ENCODE measurements at regions not wholly inside any gene's neighbourhood (a gene's known extent, or its start where the extent isn't known, plus 50 kb on each side); places are given as distances from the start of the nearest gene placed in this dataset.

DNA sequence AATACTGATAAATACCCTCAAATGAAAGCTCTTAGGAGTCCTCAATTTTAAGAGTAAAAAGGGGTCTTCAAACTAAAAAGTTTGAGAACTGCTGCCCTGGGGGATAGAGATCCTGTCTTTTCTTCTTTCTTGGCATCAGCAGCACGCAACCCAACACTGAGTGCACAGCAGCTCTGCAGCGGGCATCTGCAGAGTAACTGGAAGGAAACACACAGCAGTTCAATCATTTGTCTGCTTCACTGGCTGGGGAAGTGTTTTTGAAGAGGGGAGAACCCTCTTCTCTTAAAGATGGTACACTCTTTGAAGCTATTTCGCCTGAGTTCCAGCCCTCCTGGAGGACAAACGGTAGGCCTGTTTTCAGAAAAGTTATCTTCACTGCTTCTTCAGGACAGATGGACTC lies 193.6 kb downstream of the FGFR2 start:
- FAIRE-seq, result no peak

DNA sequence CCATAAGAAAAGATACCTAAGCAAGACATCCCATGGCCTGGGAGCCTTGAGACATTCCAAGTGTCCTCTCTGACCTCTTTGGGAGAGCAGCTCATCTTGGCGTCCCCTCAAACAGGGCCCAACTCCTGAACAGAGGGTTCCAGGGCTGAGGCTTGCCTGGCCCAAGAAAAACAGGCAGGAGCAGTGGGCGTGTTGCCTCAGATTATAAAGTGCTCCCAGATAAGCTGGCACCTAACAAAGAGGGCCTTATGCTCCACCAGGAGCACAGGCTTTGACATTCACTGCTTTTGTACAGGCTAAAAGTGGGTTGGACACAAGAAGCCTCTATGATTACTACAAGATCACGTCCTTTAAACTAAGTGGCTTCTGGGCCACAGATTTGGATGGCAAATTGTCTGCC lies 193.1 kb downstream of the FGFR2 start:
- no peak for FAIRE-seq

DNA sequence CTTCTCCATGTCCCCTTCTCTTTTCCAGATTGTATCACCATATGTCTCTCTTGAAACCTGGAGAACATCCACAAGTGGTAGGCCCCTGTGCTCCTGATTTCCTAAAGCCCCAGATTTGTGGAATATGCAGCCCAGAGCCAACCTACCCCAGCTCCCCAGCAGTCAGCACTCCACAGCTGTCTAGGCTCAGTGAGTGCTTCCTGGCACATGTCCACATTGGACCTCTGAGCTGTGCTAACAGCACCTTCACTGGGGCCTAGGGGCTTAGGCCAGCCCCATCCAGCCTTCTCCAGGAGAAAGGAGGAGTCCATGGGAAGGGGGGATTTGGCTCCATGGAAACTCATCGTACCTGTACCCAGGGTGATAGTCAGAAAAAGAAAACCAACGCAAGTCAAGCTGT lies 192.7 kb downstream of the FGFR2 start:
- FAIRE-seq, result no peak

GRCh38 chr10:121405953-121406352 lies 192.3 kb downstream of the FGFR2 start:
- no peak for FAIRE-seq

DNA sequence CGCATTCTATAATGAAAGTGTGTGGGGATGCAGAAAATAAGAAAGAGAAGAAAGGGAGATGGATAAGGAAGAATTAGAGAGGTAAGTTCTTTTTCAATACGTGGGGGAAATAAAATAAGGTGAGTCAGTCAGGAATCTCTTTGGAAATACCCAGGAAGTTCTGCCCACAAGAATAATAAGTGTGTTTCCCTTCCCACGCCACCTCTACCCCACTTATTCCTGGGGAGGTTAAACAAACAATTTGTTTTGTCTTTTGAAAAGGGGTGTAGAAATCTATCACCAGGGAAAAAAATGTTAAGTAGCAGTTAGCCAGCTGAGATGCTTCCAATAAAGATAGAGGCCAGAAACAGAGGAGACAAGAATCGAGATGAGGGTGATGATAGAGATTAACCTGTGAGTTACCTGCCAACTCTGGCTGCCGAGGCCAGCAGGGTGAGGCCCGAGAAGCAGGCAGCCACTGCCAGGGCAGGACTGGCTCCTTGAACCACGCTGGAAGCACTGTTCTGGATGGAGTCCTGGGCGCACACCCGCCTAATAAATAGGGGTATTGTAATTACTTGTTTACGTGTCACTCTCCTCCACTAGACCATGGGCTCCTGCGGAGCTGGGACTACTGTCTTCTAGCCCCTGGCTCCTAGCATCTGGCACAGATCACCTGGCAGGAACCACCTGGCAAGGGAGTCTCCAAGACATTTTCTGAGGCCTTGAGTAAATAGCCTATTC lies 191.3 kb downstream of the FGFR2 start:
- no peak for FAIRE-seq

- no peak for FAIRE-seq
Measured at GRCh38 chr10:121409466-121410104, 188.7 kb downstream of the FGFR2 start.

- no peak for FAIRE-seq
Measured at GRCh38 chr10:121411004-121411403, 187.2 kb downstream of the FGFR2 start.

GRCh38 chr10:121413951-121414350 lies 184.3 kb downstream of the FGFR2 start:
- no peak for FAIRE-seq

GRCh38 chr10:121414366-121415062 lies 183.7 kb downstream of the FGFR2 start:
- no peak for FAIRE-seq

GRCh38 chr10:121415063-121415399 lies 183.2 kb downstream of the FGFR2 start:
- FAIRE-seq, result no peak

- FAIRE-seq, result no peak
Measured at GRCh38 chr10:121416071-121416470, 182.2 kb downstream of the FGFR2 start.

DNA sequence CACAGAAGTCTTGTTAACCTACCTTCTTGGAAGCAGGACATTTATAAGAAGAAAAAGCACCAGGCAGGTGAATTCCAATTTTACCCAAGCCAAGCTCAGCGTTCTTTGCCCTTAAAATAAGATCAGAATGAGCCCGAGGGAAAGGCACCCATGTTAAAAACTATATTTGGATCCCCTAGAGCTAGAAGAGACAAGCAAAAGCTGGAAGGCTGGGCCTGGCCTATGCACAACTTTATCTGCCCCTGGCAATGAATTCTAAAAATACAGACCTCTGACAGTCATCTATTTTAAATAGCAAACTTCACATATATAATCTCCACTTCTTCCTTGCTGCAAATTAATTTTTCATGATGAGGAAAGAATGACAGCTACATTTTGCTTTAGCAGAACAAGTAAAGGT lies 180.9 kb downstream of the FGFR2 start:
- FAIRE-seq, result no peak

DNA sequence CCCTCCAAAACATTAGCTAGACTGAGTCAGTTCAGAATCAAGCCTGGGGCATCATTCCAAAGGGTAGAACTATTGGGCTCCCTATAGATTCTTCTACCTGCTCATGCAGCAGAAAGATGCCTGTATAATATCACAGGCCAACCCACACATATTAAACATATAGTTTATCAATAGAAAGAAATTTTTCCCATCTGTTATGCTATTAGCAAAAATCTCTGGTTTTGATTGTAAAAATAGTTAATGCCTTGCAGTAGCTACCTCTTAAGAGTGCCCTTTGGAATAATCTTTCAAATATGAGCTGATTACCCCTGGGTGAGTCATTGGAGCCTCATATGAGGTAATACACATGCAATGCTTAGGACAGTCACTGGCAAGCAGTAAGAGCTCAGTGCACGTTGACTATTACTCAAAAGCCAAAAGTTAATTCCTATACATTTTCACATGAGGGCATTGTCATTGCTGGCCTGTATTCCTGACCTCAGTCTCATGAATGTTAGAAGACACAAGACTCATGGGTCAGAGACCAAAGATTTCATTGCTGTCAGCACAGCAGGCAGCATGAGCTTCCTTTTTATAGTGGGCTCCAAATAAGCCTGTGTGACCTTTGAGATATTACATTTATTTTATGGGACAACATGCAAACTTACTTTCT lies 180.0 kb downstream of the FGFR2 start:
- FAIRE-seq, result no peak

DNA sequence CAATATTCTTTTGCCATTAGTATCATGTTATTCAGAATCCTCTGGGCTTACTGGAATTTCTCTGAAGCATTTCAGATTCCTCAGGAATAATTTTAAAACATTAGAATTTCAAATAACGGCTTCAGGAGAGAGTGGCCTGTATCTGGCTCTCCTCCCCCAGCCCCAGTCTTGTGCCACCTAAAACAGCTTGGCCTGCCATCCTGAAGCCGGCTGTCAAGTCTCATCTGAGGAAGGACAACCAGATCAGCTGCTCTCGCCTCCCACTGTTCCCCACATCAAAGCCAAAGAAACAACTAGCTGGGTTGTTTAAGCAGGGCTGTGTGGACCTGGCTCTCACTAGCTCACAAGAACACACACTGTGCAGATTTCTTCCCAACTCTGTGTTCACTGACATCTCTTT lies 178.2 kb downstream of the FGFR2 start:
- no peak for FAIRE-seq

DNA sequence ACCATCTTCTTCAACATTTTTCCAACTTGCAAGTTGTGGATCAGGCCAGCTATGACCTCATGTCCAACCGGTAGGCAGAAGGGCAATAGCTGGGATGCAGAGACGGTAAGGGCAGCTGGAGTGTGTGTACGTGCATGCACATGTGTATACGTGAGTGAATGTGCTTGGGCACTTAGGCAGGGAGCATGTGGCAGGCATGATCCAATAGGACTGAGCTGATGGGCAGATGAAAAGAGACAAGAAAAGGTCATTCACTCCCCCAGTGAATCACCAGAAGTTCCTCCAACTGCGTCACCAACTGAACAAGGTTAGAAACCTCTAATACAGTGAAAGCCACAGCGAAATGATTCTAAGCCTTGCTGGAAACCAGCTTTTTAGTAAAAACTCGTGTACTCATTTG lies 176.1 kb downstream of the FGFR2 start:
- no peak for FAIRE-seq

DNA sequence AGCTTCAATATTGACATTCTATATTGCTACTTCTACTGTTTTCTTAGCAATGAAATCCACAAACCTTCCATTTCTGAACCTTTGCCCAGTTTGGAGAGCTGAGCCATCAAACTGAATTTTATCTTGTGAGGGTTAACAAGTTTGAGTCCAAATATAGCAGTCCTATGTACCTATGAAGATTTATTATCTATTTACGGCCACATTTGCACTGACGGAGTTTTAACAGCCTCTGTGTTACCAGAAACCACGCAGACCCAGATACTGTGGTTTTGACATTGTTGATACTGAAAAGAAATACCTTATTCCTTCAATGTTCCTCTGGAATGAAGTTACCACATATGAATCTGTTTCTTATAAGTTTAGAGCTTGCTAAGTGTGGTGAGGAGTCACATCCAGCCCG lies 172.6 kb downstream of the FGFR2 start:
- no peak for FAIRE-seq

GRCh38 chr10:121426307-121426706 lies 171.9 kb downstream of the FGFR2 start:
- FAIRE-seq, result no peak
